Colon (tissue), 2 donors: ENCODE measurements at regions not wholly inside any gene's neighbourhood (a gene's known extent, or its start where the extent isn't known, plus 50 kb on each side); places are given as distances from the start of the nearest gene placed in this dataset.
"Not testable (repeated sequence)": the region's sequence is repeated elsewhere in the genome, so short reads cannot be mapped to it uniquely, and the experiment has no call there.

Source experiments
- FAIRE-seq: peaks from 2 replicates; lab custom pipeline; 2012; peaks lifted over from hg19 to GRCh38; lab: Jason Lieb, UNC
- donor health status: control.
- donor health status: control.

- FAIRE-seq: no peak
Measured at GRCh38 chrX:101823236-101823635, 108.6 kb downstream of the ZMAT1 start.

DNA sequence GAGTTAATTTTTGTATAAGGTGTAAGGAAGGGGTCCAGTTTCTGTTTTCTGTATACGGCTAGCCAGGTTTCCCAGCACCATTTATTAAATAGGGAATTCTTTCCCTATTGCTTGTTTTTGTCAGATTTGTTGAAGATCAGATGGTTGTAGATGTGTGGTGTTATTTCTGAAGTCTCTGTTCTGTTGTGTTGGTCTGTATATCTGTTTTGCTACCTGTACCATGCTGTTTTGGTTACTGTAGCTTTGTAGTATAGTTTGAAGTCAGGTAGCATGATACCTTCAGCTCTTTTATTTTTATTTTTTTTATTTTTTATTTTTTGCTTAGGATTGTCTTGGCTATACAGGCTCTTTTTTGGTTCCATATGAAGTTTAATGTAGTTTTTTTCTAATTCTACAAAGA, 114.1 kb downstream of the ZMAT1 start:
- not testable (repeated sequence) for FAIRE-seq

DNA sequence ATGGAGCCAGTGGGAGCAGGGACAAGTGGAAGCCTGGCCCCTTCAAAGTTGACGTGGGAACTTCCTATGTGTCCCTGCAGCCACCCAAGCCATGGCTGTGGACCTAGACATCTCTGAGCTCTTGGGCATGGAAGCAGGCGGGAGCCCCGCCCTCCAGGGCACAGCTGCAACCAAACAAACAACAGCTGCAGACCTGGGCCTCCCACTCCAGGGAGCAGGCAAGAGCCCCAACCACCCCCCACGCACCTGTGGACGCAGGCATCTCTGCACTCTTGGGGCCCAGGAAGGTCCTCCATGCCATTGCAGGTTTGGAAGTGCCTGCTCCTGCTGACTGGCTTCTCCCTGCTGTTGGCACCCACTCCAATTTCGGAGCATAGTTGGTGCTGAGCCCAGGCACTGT, 118.6 kb downstream of the ZMAT1 start:
- FAIRE-seq: no peak

- peak; percentile 61 for FAIRE-seq
Measured at GRCh38 chrX:101803451-101803850, 128.4 kb downstream of the ZMAT1 start.

GRCh38 chrX:101799387-101799786, 132.4 kb downstream of the ZMAT1 start:
- FAIRE-seq: peak; percentile 98

DNA sequence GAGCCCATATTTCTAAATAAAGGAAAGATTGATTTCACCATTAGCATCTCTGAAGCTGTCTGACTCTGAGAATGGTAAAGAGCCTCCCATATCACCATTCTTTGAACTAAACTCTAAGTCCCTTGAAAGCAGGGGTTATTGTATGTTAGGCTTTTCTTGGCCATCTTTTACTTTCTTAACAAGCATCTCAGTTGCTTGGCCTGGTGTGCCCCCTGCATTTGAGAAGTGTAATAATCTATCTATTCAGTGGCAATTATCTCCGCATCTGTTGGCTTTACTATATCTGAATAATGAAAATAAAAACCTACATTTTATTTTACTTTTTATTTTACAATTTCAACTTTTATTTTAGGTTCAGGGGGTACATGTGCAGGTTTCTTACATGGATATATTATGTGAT, 128.3 kb upstream of the ARMCX2 start:
- no peak for FAIRE-seq

DNA sequence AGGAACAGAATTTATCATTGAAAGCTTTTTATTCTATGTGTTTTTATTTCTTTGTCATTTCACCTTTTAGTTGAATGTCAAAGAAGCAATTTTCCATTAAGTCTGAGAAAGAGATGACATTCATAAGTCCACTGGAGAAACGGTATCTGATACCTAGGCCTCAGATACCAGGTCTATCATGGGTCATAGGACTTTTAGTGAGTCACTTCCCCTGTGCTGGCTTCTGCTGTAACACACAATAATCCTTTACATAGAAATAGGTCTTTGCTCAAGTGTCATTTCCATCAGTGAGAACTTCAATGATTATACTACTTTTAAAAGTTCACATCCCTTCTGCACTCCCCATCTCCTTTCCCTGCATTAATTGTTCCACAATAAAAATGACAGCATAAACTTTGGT, 125.5 kb upstream of the ARMCX2 start:
- FAIRE-seq: no peak

GRCh38 chrX:101780421-101780820, 120.8 kb upstream of the ARMCX2 start:
- FAIRE-seq: not testable (repeated sequence)

DNA sequence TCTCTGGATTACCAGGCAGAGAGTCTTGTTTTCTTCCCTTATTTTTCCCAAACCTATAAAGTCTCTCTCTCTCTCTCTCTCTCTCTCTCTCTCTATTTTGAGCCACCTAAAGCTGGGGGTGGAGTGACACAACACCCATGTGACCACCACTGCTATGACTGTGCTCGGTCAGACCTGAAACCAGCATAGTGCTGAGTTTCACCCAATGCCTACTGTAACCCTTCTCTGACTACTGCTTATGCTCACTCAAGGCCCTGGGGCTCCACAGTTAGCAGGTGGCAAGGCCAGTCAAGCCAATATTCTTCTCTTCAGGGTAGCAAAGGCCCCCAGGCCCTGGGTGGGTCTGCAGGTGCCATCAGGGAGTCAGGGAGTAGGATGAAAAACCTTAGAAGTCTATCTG, 114.7 kb upstream of the ARMCX2 start:
- no peak for FAIRE-seq

DNA sequence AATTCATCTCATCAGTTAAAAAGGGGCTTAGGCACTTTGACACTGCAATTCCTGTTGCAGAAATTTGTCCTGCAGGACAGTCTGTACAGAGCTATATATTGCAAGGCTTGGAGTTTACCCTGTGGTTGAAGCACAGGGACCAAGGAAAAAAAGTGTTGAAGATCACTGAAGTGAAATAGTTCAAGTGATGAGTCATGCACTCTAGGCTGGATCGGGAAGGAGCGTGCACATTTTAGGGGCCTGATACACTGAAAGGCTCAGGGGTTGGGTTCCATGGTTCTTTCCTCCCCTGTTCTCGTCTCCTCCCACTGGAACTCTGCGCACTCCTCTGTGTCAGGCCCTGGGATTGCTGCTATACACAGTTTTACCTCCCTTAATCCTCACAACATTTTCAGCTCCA, 104.9 kb upstream of the ARMCX2 start:
- no peak for FAIRE-seq

DNA sequence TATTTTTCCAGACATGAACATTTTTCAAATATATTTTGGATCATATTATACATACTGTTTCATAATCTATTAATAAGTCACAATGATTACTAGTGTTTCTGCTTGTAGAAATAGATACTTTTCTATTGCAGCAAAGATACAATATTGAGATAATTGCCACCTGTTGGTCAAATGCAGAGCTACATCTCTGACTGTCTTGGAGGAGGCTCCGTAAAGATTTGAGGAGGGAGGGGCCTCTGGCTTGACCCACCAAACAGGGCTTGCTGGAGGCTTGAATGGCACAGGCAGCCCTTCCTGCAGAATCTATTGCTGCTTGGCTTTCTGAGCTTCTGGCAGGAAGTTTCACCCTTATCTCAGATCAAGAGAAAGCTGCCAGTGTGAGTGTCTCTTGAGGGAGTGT, 99.3 kb upstream of the ARMCX2 start:
- FAIRE-seq: no peak

GRCh38 chrX:101750744-101751143, 91.1 kb upstream of the ARMCX2 start:
- peak; percentile 5 for FAIRE-seq

DNA sequence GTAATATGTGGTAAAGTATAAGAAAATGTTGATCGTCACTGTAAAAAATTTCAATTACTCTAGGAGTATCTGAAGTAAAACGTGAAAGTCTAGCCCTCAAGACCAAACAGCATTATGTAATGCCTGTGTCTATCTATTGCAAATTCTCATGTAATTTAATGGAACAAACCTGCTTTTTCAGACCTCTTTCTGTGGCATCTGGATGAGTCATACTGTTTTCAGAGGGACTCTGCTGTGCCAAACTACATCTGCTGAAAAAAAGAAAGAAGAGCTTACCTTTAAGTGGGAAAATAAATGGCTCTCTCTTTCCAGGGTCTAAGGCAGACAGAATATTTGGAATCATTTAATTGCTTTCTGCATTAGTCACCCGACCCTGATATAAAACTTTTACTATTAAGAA, 89.8 kb upstream of the ARMCX2 start:
- no peak for FAIRE-seq

- FAIRE-seq: peak; percentile 36
Measured at GRCh38 chrX:101745046-101745445, 85.4 kb upstream of the ARMCX2 start.

DNA sequence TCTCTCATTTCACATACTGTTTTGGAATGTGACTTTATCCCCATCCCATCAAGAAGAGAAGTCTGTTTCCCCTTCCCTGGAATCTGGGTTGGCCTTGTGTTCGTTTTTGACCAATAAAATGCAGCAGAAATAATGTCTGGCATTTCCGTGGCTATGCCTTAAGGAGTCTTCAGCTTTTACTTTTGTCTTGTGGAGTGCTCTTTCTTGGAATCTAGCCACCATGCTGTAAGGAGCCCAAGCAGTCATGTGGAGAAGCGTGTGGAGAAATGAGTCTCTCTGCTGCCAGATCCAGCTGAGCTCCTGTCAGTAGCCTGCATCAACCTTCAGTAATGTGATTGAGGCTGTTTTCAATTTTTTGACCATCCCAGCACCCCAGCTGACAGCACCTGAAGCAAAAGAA, 84.4 kb upstream of the ARMCX2 start:
- no peak for FAIRE-seq

DNA sequence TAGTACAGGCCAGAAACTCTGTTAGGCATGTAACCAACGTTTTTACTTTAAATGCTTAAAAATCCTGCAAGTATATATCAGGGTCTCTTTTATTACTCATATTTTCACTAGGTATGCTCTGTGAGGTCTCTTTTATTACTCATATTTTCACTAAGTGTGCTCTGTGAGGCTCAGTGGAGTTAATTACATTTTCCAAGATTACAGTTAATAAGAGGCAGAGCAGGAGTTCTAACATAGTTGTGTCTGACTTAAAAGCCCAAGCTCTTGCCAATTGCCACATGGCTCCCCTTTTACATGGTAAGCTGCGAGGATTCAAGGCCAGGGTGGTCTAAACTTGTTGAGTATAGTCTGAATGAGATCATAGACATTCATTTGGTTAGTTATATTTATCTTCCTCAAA, 81.0 kb upstream of the ARMCX2 start:
- no peak for FAIRE-seq

DNA sequence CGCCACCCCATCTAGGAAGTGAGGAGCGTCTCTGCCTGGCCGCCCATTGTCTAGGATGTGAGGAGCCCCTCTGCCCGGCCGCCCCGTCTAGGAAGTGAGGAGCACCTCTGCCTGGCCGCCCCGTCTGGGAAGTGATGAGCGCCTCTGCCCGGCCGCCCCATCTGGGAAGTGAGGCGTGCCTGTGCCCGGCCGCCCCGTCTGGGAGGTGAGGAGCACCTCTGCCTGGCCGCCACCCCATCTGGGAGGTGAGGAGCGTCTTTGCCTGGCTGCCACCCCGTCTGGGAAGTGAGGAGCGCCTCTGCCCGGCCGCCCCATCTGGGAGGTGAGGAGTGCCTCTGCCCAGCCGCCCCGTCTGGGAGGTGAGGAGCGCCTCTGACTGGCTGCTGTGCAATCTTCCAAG, 79.2 kb upstream of the ARMCX2 start:
- FAIRE-seq: not testable (repeated sequence)

- not testable (repeated sequence) for FAIRE-seq
Measured at GRCh38 chrX:101738411-101738810, 78.8 kb upstream of the ARMCX2 start.

GRCh38 chrX:101736651-101737050, 77.0 kb upstream of the ARMCX2 start:
- no peak for FAIRE-seq

GRCh38 chrX:101732870-101733269, 73.2 kb upstream of the ARMCX2 start:
- no peak for FAIRE-seq

GRCh38 chrX:101729986-101730385, 70.3 kb upstream of the ARMCX2 start:
- FAIRE-seq: no peak
